HCT116 (cell line): ENCODE measurements at regions not wholly inside any gene's neighbourhood (a gene's known extent, or its start where the extent isn't known, plus 50 kb on each side); places are given as distances from the start of the nearest gene placed in this dataset.

Experiments
- ATAC-seq: fragments of 200-7000 bp; cut with Tn5 transposase; 2 replicates; pipeline ENCODE4 v1.9.1; 2020; ENCODE audit warnings: mild to moderate bottlenecking, moderate library complexity
- BruUV-seq: library from RNA; stranded (reverse); fragments of 400-500 nt; replicated peaks from 2 replicates; lab custom pipeline; 2021; lab: Mats Ljungman, UMichigan
- CTCF ChIA-PET: fragments of 300-600 bp; sonication (Branson Sonifier 250); formaldehyde crosslinking; loops from one replicate; lab custom pipeline; 2021; ENCODE audit warnings: antibody characterized with exemption; lab: Charles Lee
- POLR2A ChIA-PET: fragments of 300-600, 350-600 bp; sonication (Branson Sonifier 250); formaldehyde crosslinking; loops from one replicate; lab custom pipeline; 2021; ENCODE audit warnings: antibody characterized with exemption; lab: Charles Lee
- RAD21 ChIA-PET, 2 experiments: fragments of 300-600 bp; sonication (Branson Sonifier 250); formaldehyde crosslinking; loops; one replicate each; lab custom pipeline; 2023; ENCODE audit warnings: low total read pairs in 2 of 2; ENCODE audit not compliant: uncharacterized antibody in 2 of 2, unreplicated experiment in 2 of 2, low non-redundant PET in 1 of 2; lab: Charles Lee
- DNase-seq: peaks from one replicate; pipeline ENCODE4 v3.0.0-alpha.2; 2010; ENCODE audit warnings: low read depth, low spot score
- H2AFZ ChIP-seq: fragments of 200-600 bp; shearing (Covaris generic), sonication (generic); 2 replicates; pipeline ENCODE4 v1.6.1; 2017; ENCODE audit warnings: low read depth, mixed run types, mixed read lengths, antibody characterized with exemption, low read length; ENCODE audit not compliant: poor library complexity, severe bottlenecking
- H3K27ac ChIP-seq: 2 replicates; pipeline ENCODE4 v1.5.1; 2012; ENCODE audit warnings: low read depth, low read length
- H3K27me3 ChIP-seq: fragments of 200-600 bp; sonication (generic); 2 replicates; pipeline ENCODE4 v1.6.1; 2016; ENCODE audit warnings: mixed run types, low read length, mixed read lengths; ENCODE audit not compliant: insufficient read depth
- H3K36me3 ChIP-seq, 2 experiments: fragments of 200-500 bp in 1 of 2; fragments of 200-600 bp in 1 of 2; sonication (Bioruptor generic) in 1 of 2; sonication (generic) in 1 of 2; 2 replicates each; pipeline versions ENCODE4 v1.5.1 to v1.6.1; 2014 to 2016; ENCODE audit warnings: low read length in 2 of 2, inconsistent platforms in 1 of 2, mixed read lengths in 1 of 2, mixed run types in 1 of 2; ENCODE audit not compliant: insufficient read depth in 2 of 2, control insufficient read depth in 1 of 2
- H3K4me1 ChIP-seq, 2 experiments: fragments of 200-600 bp in 1 of 2; sonication (generic) in 1 of 2; 2 replicates each; pipeline versions ENCODE4 v1.5.1 to v1.6.1; 2012 to 2017; ENCODE audit warnings: low read length in 2 of 2, inconsistent platforms in 1 of 2, mild to moderate bottlenecking in 1 of 2, mixed read lengths in 1 of 2, mixed run types in 1 of 2, moderate library complexity in 1 of 2; ENCODE audit not compliant: insufficient read depth in 2 of 2, control insufficient read depth in 1 of 2
- H3K4me2 ChIP-seq: fragments of 200-600 bp; sonication (generic); 2 replicates; pipeline ENCODE4 v1.6.1; 2017; ENCODE audit warnings: mixed run types, low read length, mixed read lengths
- H3K4me3 ChIP-seq, 2 experiments: fragments of 200-600 bp in 1 of 2; sonication (generic) in 1 of 2; replicated peaks in 1 of 2; 2 replicates each; pipeline ENCODE4 v1.5.1; 2011 to 2016; ENCODE audit warnings: low read length in 2 of 2, control low read depth in 1 of 2, low read depth in 1 of 2, mild to moderate bottlenecking in 1 of 2, mixed read lengths in 1 of 2, mixed run types in 1 of 2
- H3K79me2 ChIP-seq: fragments of 200-600 bp; sonication (generic); 2 replicates; pipeline ENCODE4 v1.6.1; 2017; ENCODE audit warnings: mild to moderate bottlenecking, mixed run types, low read length, moderate library complexity, mixed read lengths; ENCODE audit not compliant: insufficient read depth
- H3K9ac ChIP-seq: fragments of 200-600 bp; sonication (generic); 2 replicates; pipeline ENCODE4 v1.6.1; 2016; ENCODE audit warnings: low read length, mixed read lengths
- H3K9me2 ChIP-seq: fragments of 200-600 bp; sonication (generic), shearing (Covaris generic); 2 replicates; pipeline ENCODE4 v1.6.1; 2017; ENCODE audit warnings: mixed run types, mild to moderate bottlenecking, moderate library complexity; ENCODE audit not compliant: insufficient read depth
- H3K9me3 ChIP-seq, 2 experiments: fragments of 200-500 bp in 1 of 2; fragments of 200-600 bp in 1 of 2; sonication (Bioruptor generic) in 1 of 2; sonication (generic) in 1 of 2; 2 replicates each; pipeline ENCODE4 v1.6.1; 2014 to 2017; ENCODE audit warnings: low read length in 2 of 2, mixed read lengths in 2 of 2, inconsistent platforms in 1 of 2, low read depth in 1 of 2, mild to moderate bottlenecking in 1 of 2, mixed run types in 1 of 2, moderate library complexity in 1 of 2; ENCODE audit not compliant: control insufficient read depth in 1 of 2, insufficient read depth in 1 of 2
- H4K20me1 ChIP-seq: fragments of 200-600 bp; sonication (generic), shearing (Covaris generic); 2 replicates; pipeline ENCODE4 v1.6.1; 2017; ENCODE audit warnings: mixed run types, mild to moderate bottlenecking, moderate library complexity; ENCODE audit not compliant: insufficient read depth
- CBX3 ChIP-seq: IDR thresholded peaks from 2 replicates; pipeline ENCODE4 v1.6.1; 2012; ENCODE audit warnings: low read depth
- CEBPB ChIP-seq: IDR thresholded peaks from 2 replicates; pipeline ENCODE4 v1.6.1; 2012; ENCODE audit warnings: low read depth
- EGR1 ChIP-seq: IDR thresholded peaks from 2 replicates; pipeline ENCODE4 v1.6.1; 2012; ENCODE audit warnings: low read depth
- ELF1 ChIP-seq: IDR thresholded peaks from 2 replicates; pipeline ENCODE4 v1.6.1; 2012; ENCODE audit warnings: low read depth, borderline replicate concordance
- EZH2phosphoT487 ChIP-seq: fragments of 200-600 bp; IDR thresholded peaks from 2 replicates; pipeline ENCODE4 v1.6.1; 2018; ENCODE audit warnings: antibody characterized with exemption, borderline replicate concordance
- POLR2A ChIP-seq: IDR thresholded peaks from 2 replicates; pipeline ENCODE4 v1.7.0; 2011; ENCODE audit warnings: borderline replicate concordance; ENCODE audit not compliant: insufficient read depth, insufficient read length; ENCODE audit errors: extremely low read depth
- SIN3A ChIP-seq: IDR thresholded peaks from 2 replicates; pipeline ENCODE4 v1.6.1; 2012; ENCODE audit warnings: low read depth
- SP1 ChIP-seq: IDR thresholded peaks from 2 replicates; pipeline ENCODE4 v1.6.1; 2012; ENCODE audit warnings: low read depth
- SRF ChIP-seq: IDR thresholded peaks from 2 replicates; pipeline ENCODE4 v1.6.1; 2012; ENCODE audit warnings: low read depth
- TCF7L2 ChIP-seq: IDR thresholded peaks from 2 replicates; pipeline ENCODE4 v1.7.0; 2011; ENCODE audit warnings: borderline replicate concordance, inconsistent platforms; ENCODE audit not compliant: insufficient read depth, insufficient read length; ENCODE audit errors: extremely low read depth
- YY1 ChIP-seq: IDR thresholded peaks from 2 replicates; pipeline ENCODE4 v1.6.1; 2011; ENCODE audit warnings: low read length, low read depth, moderate library complexity, mild to moderate bottlenecking; ENCODE audit not compliant: insufficient replicate concordance; ENCODE audit errors: extremely low read depth
- ZNF274 ChIP-seq: fragments of 200-500 bp; sonication (Bioruptor generic); IDR thresholded peaks from 2 replicates; pipeline ENCODE4 v1.6.1; 2014; ENCODE audit warnings: mild to moderate bottlenecking, low read depth, low read length, inconsistent platforms
- intact Hi-C: fragments of 100-400 bp; cut with micrococcal nuclease; formaldehyde crosslinking; loops from 2 replicates; pipeline ENCODE4 v1.10.0; 2022
- TF ChIP-seq, protein P1 (sequence below): IDR thresholded peaks from 2 replicates; pipeline ENCODE4 v1.6.1; 2011; ENCODE audit warnings: mild to moderate bottlenecking, low read length, moderate library complexity; ENCODE audit not compliant: insufficient replicate concordance; ENCODE audit errors: extremely low read depth
- TF ChIP-seq, protein P2 (sequence below): IDR thresholded peaks from 2 replicates; pipeline ENCODE4 v1.6.1; 2012
- TF ChIP-seq, protein P3 (sequence below): IDR thresholded peaks from 2 replicates; pipeline ENCODE4 v1.6.1; 2012; ENCODE audit warnings: low read depth

DNA sequence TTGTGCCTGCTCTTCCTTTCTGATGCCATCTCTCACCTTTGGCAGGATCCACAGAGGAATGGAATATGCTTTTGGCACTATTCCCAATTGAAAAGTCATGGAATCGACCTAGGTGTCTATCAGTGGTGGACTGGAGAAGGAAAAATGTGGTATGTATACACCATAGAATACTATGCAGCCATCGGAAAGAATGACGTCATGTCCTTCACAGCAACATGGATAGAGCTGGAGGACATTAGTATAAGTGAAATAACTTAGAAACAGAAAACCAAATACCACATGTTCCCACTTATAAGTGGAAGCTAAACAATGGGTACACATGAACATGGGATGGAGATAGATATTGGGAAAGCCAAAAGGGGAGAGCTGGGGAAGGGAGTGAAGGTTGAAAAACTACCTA, 58.3 kb upstream of the SMIM31 start:
- Histone ChIP-seq H3K4me2 (no peak overlapping the region), H3K4me1 (no peaks in the 10 kb centered on the region; a peak in 1 of 4 replicates), H3K4me3 (no peak overlapping the region), H3K9me3 (no peaks in the 10 kb centered on the region), H3K36me3 (no peaks in the 10 kb centered on the region), H3K27me3 (no peaks in the 10 kb centered on the region), H3K9me2 (no peaks in the 10 kb centered on the region), H3K9ac (no peak overlapping the region), H2AFZ (no peak overlapping the region), H3K27ac (no peak overlapping the region), H3K79me2 (no peaks in the 10 kb centered on the region), H4K20me1 (no peaks in the 10 kb centered on the region)
- ATAC-seq (no peak), DNase-seq (no peak)
- TF ChIP-seq, protein P1, sequence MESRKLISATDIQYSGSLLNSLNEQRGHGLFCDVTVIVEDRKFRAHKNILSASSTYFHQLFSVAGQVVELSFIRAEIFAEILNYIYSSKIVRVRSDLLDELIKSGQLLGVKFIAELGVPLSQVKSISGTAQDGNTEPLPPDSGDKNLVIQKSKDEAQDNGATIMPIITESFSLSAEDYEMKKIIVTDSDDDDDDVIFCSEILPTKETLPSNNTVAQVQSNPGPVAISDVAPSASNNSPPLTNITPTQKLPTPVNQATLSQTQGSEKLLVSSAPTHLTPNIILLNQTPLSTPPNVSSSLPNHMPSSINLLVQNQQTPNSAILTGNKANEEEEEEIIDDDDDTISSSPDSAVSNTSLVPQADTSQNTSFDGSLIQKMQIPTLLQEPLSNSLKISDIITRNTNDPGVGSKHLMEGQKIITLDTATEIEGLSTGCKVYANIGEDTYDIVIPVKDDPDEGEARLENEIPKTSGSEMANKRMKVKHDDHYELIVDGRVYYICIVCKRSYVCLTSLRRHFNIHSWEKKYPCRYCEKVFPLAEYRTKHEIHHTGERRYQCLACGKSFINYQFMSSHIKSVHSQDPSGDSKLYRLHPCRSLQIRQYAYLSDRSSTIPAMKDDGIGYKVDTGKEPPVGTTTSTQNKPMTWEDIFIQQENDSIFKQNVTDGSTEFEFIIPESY, result no peak
- TF ChIP-seq YY1 (no peak), SRF (no peak), SIN3A (no peak), EGR1 (no peak), SP1 (no peak), ZNF274 (no peak), TCF7L2 (no peak), CBX3 (no peak), POLR2A (no peak), ELF1 (no peak), CEBPB (no peak), EZH2phosphoT487 (no peak)
- TF ChIP-seq, protein P2, sequence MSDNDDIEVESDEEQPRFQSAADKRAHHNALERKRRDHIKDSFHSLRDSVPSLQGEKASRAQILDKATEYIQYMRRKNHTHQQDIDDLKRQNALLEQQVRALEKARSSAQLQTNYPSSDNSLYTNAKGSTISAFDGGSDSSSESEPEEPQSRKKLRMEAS, result no peak
- TF ChIP-seq, protein P3, sequence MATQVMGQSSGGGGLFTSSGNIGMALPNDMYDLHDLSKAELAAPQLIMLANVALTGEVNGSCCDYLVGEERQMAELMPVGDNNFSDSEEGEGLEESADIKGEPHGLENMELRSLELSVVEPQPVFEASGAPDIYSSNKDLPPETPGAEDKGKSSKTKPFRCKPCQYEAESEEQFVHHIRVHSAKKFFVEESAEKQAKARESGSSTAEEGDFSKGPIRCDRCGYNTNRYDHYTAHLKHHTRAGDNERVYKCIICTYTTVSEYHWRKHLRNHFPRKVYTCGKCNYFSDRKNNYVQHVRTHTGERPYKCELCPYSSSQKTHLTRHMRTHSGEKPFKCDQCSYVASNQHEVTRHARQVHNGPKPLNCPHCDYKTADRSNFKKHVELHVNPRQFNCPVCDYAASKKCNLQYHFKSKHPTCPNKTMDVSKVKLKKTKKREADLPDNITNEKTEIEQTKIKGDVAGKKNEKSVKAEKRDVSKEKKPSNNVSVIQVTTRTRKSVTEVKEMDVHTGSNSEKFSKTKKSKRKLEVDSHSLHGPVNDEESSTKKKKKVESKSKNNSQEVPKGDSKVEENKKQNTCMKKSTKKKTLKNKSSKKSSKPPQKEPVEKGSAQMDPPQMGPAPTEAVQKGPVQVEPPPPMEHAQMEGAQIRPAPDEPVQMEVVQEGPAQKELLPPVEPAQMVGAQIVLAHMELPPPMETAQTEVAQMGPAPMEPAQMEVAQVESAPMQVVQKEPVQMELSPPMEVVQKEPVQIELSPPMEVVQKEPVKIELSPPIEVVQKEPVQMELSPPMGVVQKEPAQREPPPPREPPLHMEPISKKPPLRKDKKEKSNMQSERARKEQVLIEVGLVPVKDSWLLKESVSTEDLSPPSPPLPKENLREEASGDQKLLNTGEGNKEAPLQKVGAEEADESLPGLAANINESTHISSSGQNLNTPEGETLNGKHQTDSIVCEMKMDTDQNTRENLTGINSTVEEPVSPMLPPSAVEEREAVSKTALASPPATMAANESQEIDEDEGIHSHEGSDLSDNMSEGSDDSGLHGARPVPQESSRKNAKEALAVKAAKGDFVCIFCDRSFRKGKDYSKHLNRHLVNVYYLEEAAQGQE, result no peak
- ChIA-PET CTCF (no interaction called here), RAD21 (no interaction called here), POLR2A (no interaction called here)
- no TSS peak for BruUV-seq
- intact Hi-C loops, result no loop called here
